Body of pancreas (tissue), 4 donors: ENCODE measurements at regions not wholly inside any gene's neighbourhood (a gene's known extent, or its start where the extent isn't known, plus 50 kb on each side); places are given as distances from the start of the nearest gene placed in this dataset.

Experiments
- ATAC-seq: fragments of 150-250 bp; one replicate; pipeline ENCODE4 v1.9.1; 2016
- DNase-seq, 4 donors: peaks; one replicate each; pipeline ENCODE4 v3.0.0-alpha.2; 2019
- H3K27ac ChIP-seq, 4 donors: fragments of 200-600 bp; sonication (generic); 1 replicate in 3 of 4; 2 replicates in 1 of 4; pipeline versions ENCODE4 v1.5.1 to v1.6.1; 2016 to 2019; ENCODE audit warnings: mild to moderate bottlenecking in 1 of 4, mixed read lengths in 1 of 4, moderate library complexity in 1 of 4
- H3K27me3 ChIP-seq, 2 donors: fragments of 200-600 bp; sonication (generic); one replicate each; pipeline ENCODE4 v1.6.0; 2016; ENCODE audit warnings: mild to moderate bottlenecking in 1 of 2
- H3K36me3 ChIP-seq, 2 donors: fragments of 200-600 bp; sonication (generic); replicated peaks in 1 of 2; 2 replicates each; pipeline ENCODE4 v1.5.1; 2016; ENCODE audit warnings: low read depth in 2 of 2; ENCODE audit not compliant: insufficient read depth in 1 of 2
- H3K4me1 ChIP-seq: fragments of 200-600 bp; sonication (generic); one replicate; pipeline ENCODE4 v1.6.0; 2016
- H3K4me3 ChIP-seq, 2 donors: fragments of 200-600 bp; sonication (generic); 1 replicate in 1 of 2; 2 replicates in 1 of 2; pipeline ENCODE4 v1.5.1; 2016 to 2019
- H3K9me3 ChIP-seq, 3 donors: fragments of 200-600 bp; sonication (generic); 1 replicate in 2 of 3; 2 replicates in 1 of 3; pipeline ENCODE4 v1.5.1; 2016
- CTCF ChIP-seq, 7 experiments: fragments of 450-650 bp in 4 of 7; fragments of 200-600 bp in 3 of 7; sonication (generic) in 3 of 7; IDR thresholded peaks; one replicate each; pipeline ENCODE4 v1.5.1; 2016 to 2019; ENCODE audit warnings: antibody characterized with exemption in 7 of 7
- POLR2A ChIP-seq, 3 donors: fragments of 450-650 bp; IDR thresholded peaks; one replicate each; pipeline ENCODE4 v1.6.1; 2016; ENCODE audit warnings: antibody characterized with exemption in 3 of 3, mild to moderate bottlenecking in 2 of 3
- WGBS, 2 donors: methylation state at CpG; one replicate each; pipeline ENCODE4 v1.1.5; 2017; 5-methylcytosine and 5-hydroxymethylcytosine counted together
- intact Hi-C: fragments of 100-400 bp; cut with DNase I; formaldehyde crosslinking; loops from one replicate; pipeline ENCODE4 v1.15.1; 2023

GRCh38 chr12:53830631-53831030, 78.9 kb upstream of the CISTR start:
- no peak overlapping the region for H3K4me3 ChIP-seq
- no peak for DNase-seq
- no peak for ATAC-seq
- TF ChIP-seq CTCF (IDR thresholded peaks at IDR 0.05): no peak
- no peak for TF ChIP-seq POLR2A (IDR thresholded peaks at IDR 0.05)
- H3K36me3 ChIP-seq: no peaks in the 10 kb centered on the region
- no peaks in the 10 kb centered on the region for H3K9me3 ChIP-seq
- H3K27ac ChIP-seq: no peak overlapping the region
- 73 to 77% methylated on average over 5 of the region's 5 CpGs for WGBS, 2 donors
- H3K27me3 ChIP-seq: no peaks in the 10 kb centered on the region
- intact Hi-C loops: no loop called here
- no peaks in the 10 kb centered on the region for H3K4me1 ChIP-seq

GRCh38 chr12:53836119-53836655, 84.4 kb upstream of the CISTR start:
- ATAC-seq (no peak), DNase-seq (no peak)
- Histone ChIP-seq H3K4me3 (no peak overlapping the region), H3K36me3 (no peaks in the 10 kb centered on the region), H3K27me3 (no peaks in the 10 kb centered on the region), H3K9me3 (no peaks in the 10 kb centered on the region), H3K27ac (no peak overlapping the region), H3K4me1 (no peaks in the 10 kb centered on the region)
- TF ChIP-seq CTCF (IDR thresholded peaks at IDR 0.05): no peak
- WGBS, 2 donors: 37 to 39% methylated on average over 5 of the region's 5 CpGs
- intact Hi-C loops: no loop called here

GRCh38 chr12:53838978-53839377, 87.2 kb upstream of the CISTR start:
- intact Hi-C loops: no loop called here
- ATAC-seq (no peak), DNase-seq (no peak)
- Histone ChIP-seq H3K36me3 (no peaks in the 10 kb centered on the region), H3K4me3 (no peak overlapping the region), H3K27me3 (no peaks in the 10 kb centered on the region), H3K9me3 (no peaks in the 10 kb centered on the region), H3K27ac (no peak overlapping the region), H3K4me1 (no peaks in the 10 kb centered on the region)
- no peak for TF ChIP-seq CTCF (IDR thresholded peaks at IDR 0.05)
- no peak for TF ChIP-seq POLR2A (IDR thresholded peaks at IDR 0.05)
- whole genome bisulfite sequencing, 2 donors: 63% methylated on average over 2 of the region's 2 CpGs

GRCh38 chr12:53840316-53840715, 88.5 kb upstream of the CISTR start:
- Histone ChIP-seq H3K4me3 (no peak overlapping the region), H3K27ac (no peak overlapping the region), H3K36me3 (no peaks in the 10 kb centered on the region), H3K9me3 (no peaks in the 10 kb centered on the region), H3K4me1 (no peaks in the 10 kb centered on the region), H3K27me3 (no peaks in the 10 kb centered on the region)
- TF ChIP-seq POLR2A (IDR thresholded peaks at IDR 0.05): no peak
- no peak for DNase-seq
- ATAC-seq: no peak
- intact Hi-C loops: no loop called here
- WGBS, 2 donors: 80 to 83% methylated on average over 4 of the region's 4 CpGs

- Histone ChIP-seq H3K4me1 (no peaks in the 10 kb centered on the region), H3K27me3 (no peaks in the 10 kb centered on the region)
- intact Hi-C loops: no loop called here
Observed at GRCh38 chr12:53842686-53843085, 90.9 kb upstream of the CISTR start.

More at GRCh38 chr12:53842686-53843085, 90.9 kb upstream of the CISTR start:
- Histone ChIP-seq H3K9me3 (no peaks in the 10 kb centered on the region), H3K36me3 (no peaks in the 10 kb centered on the region), H3K4me3 (no peak overlapping the region), H3K27ac (no peak overlapping the region)
- TF ChIP-seq CTCF (IDR thresholded peaks at IDR 0.05) (no peak), POLR2A (IDR thresholded peaks at IDR 0.05) (no peak)
- ATAC-seq (no peak), DNase-seq (no peak)
- 58 to 63% methylated on average over 6 of the region's 6 CpGs for WGBS, 2 donors
